BLaER1 (cell line): ENCODE measurements at regions not wholly inside any gene's neighbourhood (a gene's known extent, or its start where the extent isn't known, plus 50 kb on each side); places are given as distances from the start of the nearest gene placed in this dataset.
"Not testable (repeated sequence)": the region's sequence is repeated elsewhere in the genome, so short reads cannot be mapped to it uniquely, and the experiment has no call there.

ENCODE experiments used
- H3K27ac ChIP-seq: shearing (Covaris generic); formaldehyde crosslinking; 2 replicates; pipeline ENCODE4 v1.8.1; 2022
- H3K27me3 ChIP-seq: shearing (Covaris generic); formaldehyde crosslinking; 2 replicates; pipeline ENCODE4 v1.8.1; 2022
- H3K36me3 ChIP-seq: shearing (Covaris generic); formaldehyde crosslinking; 2 replicates; pipeline ENCODE4 v1.8.1; 2022
- H3K4me1 ChIP-seq: shearing (Covaris generic); formaldehyde crosslinking; 2 replicates; pipeline ENCODE4 v1.8.1; 2022
- H3K4me2 ChIP-seq: shearing (Covaris generic); formaldehyde crosslinking; 2 replicates; pipeline ENCODE4 v1.8.1; 2022
- H3K4me3 ChIP-seq: shearing (Covaris generic); formaldehyde crosslinking; 2 replicates; pipeline ENCODE4 v1.8.1; 2022
- H3K9ac ChIP-seq: shearing (Covaris generic); formaldehyde crosslinking; 2 replicates; pipeline ENCODE4 v1.8.1; 2022
- H3K9me3 ChIP-seq: shearing (Covaris generic); formaldehyde crosslinking; 2 replicates; pipeline ENCODE4 v1.8.1; 2022
- H4K20me1 ChIP-seq: shearing (Covaris generic); formaldehyde crosslinking; 2 replicates; pipeline ENCODE4 v1.8.1; 2022
- Cebpa-rat ChIP-seq: shearing (Covaris generic); IDR thresholded peaks from 2 replicates; pipeline ENCODE4 v1.8.1; 2022

- no peak overlapping the region for H3K4me3 ChIP-seq
- no peaks in the 10 kb centered on the region for H4K20me1 ChIP-seq
- H3K27me3 ChIP-seq, result no peaks in the 10 kb centered on the region
- H3K27ac ChIP-seq, result no peak overlapping the region
- H3K4me2 ChIP-seq, result no peak overlapping the region
- TF ChIP-seq Cebpa-rat, result no peak
- no peaks in the 10 kb centered on the region for H3K36me3 ChIP-seq
- no peak overlapping the region for H3K9ac ChIP-seq
- H3K9me3 ChIP-seq, result no peaks in the 10 kb centered on the region
- H3K4me1 ChIP-seq, result no peaks in the 10 kb centered on the region
These were observed 1014.0 kb upstream of the SEMA6A start for GRCh38 chr5:117588611-117589010.

DNA sequence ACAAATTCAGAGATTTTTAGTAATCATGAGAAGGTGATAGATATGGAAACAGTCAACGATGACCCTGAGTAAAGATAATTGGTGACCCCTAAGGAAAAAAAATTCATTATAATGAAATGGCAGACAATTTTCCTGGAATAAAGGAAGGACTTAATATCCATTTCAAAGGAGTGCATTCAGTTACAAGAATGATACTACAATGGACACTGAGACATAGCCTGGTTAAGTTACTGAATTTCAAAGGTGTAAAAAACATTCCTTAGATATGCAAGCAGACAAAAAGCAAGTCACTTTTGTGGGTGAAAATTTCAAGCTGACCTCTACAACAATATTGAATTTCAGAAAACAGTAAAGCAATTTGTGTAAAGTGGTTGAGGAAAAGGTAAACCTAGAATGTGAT is 1012.5 kb upstream of the SEMA6A start:
- no peak for TF ChIP-seq Cebpa-rat
- no peaks in the 10 kb centered on the region for H4K20me1 ChIP-seq
- no peaks in the 10 kb centered on the region for H3K36me3 ChIP-seq
- H3K27me3 ChIP-seq, result no peaks in the 10 kb centered on the region
- no peak overlapping the region for H3K4me3 ChIP-seq
- no peak overlapping the region for H3K27ac ChIP-seq
- H3K9ac ChIP-seq, result no peak overlapping the region
- no peaks in the 10 kb centered on the region for H3K4me1 ChIP-seq
- H3K9me3 ChIP-seq, result no peaks in the 10 kb centered on the region
- H3K4me2 ChIP-seq, result no peak overlapping the region

GRCh38 chr5:117568622-117569021 is 994.0 kb upstream of the SEMA6A start:
- Histone ChIP-seq H3K27ac (no peak overlapping the region), H4K20me1 (no peaks in the 10 kb centered on the region), H3K4me2 (no peak overlapping the region), H3K9ac (no peak overlapping the region), H3K27me3 (no peaks in the 10 kb centered on the region), H3K36me3 (no peaks in the 10 kb centered on the region), H3K4me1 (no peaks in the 10 kb centered on the region), H3K9me3 (no peaks in the 10 kb centered on the region), H3K4me3 (no peak overlapping the region)
- no peak for TF ChIP-seq Cebpa-rat

GRCh38 chr5:117568126-117568525 is 993.5 kb upstream of the SEMA6A start:
- Histone ChIP-seq H3K4me1 (no peaks in the 10 kb centered on the region), H3K4me2 (no peak overlapping the region), H3K9ac (no peak overlapping the region), H3K9me3 (no peaks in the 10 kb centered on the region), H3K27ac (no peak overlapping the region), H3K27me3 (no peaks in the 10 kb centered on the region), H3K36me3 (no peaks in the 10 kb centered on the region), H4K20me1 (no peaks in the 10 kb centered on the region), H3K4me3 (no peak overlapping the region)
- TF ChIP-seq Cebpa-rat, result no peak

DNA sequence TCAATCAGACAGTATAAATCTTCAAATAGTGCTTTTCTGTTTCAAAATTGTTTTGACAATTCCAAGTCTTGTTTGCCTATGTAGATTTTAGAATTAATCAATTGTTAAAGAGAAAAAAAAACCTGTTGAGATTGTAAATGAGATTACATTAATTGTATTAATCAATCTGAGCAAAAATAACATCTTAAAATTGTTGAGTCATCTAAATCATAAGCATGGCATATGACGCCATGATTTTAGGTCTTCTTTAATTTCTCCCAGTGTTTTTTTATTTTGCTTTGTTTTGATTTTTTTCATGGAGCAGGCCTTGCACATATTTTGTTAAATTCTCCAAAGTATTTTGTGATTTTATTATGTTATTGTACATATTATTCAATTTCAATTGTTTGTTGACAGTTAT is 988.0 kb upstream of the SEMA6A start:
- no peak for TF ChIP-seq Cebpa-rat

DNA sequence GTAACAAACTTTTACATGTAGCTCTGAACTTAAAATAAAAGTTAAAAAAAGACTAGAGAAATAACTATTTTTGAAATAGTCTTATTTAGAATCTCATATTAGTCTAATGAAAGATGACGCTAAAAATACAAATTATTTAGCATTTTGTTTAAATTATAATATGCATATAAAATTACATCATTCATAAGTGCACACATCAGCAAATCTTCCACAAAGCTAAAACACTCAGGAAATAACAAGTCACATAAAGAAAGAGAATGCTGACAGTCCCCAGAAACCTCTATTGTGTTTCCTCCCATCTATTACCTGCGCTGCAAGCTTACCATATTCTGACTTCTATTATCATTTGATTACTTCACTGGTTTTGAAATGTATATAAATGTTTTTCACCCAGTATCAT is 986.9 kb upstream of the SEMA6A start:
- Histone ChIP-seq H3K36me3 (no peaks in the 10 kb centered on the region), H3K9me3 (no peaks in the 10 kb centered on the region), H3K4me3 (no peak overlapping the region), H3K4me1 (no peaks in the 10 kb centered on the region), H3K9ac (no peak overlapping the region), H3K27ac (no peak overlapping the region), H4K20me1 (no peaks in the 10 kb centered on the region), H3K4me2 (no peak overlapping the region), H3K27me3 (no peaks in the 10 kb centered on the region)
- no peak for TF ChIP-seq Cebpa-rat

More for the DNA sequence above, 988.0 kb upstream of the SEMA6A start:
- Histone ChIP-seq H3K9me3 (no peaks in the 10 kb centered on the region), H3K4me3 (no peak overlapping the region), H3K4me2 (no peak overlapping the region), H3K27ac (no peak overlapping the region), H4K20me1 (no peaks in the 10 kb centered on the region), H3K4me1 (no peaks in the 10 kb centered on the region), H3K27me3 (no peaks in the 10 kb centered on the region), H3K9ac (no peak overlapping the region), H3K36me3 (no peaks in the 10 kb centered on the region)

DNA sequence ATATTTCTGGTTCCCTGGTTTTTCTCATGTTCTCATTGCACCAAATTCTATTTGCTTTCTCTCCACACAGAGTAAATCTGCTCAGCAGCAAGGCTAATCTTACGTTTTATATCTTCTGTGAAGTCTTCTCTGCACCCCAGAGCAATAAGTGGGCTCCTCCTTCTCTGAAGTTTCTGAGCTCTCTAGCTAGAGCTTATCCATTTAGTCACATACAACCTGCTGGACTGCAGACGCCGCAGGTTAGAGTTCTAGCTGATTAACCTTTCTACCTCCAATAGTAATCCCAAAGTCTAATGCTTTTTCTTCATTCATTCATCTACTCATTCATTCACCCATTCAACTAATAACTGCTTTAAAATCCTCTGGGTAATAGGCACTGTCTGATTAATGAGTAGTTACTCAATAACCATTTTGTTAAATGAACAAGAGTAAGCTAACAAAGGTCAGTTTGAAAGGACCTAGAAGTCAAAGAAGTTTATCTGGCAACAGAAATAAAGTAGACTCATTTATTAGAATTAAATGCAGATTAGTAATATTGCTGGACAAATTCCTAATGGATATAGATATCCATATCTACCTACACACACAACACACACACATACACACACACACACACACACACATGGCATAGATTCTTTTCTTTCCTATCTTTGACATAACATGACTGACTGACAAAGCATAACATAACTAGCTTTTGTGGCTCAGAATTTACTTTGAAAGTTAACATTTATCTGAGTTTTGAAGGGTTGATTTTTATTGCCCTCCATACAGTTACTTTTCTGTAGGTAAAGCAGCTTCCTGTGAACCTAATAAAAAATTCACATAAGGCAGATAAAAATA is 984.6 kb upstream of the SEMA6A start:
- Histone ChIP-seq H3K27me3 (no peaks in the 10 kb centered on the region), H3K4me2 (no peak overlapping the region), H3K4me1 (no peaks in the 10 kb centered on the region), H3K27ac (no peak overlapping the region), H3K9ac (no peak overlapping the region), H3K9me3 (no peaks in the 10 kb centered on the region), H3K36me3 (no peaks in the 10 kb centered on the region), H4K20me1 (no peaks in the 10 kb centered on the region), H3K4me3 (no peak overlapping the region)
- no peak for TF ChIP-seq Cebpa-rat

DNA sequence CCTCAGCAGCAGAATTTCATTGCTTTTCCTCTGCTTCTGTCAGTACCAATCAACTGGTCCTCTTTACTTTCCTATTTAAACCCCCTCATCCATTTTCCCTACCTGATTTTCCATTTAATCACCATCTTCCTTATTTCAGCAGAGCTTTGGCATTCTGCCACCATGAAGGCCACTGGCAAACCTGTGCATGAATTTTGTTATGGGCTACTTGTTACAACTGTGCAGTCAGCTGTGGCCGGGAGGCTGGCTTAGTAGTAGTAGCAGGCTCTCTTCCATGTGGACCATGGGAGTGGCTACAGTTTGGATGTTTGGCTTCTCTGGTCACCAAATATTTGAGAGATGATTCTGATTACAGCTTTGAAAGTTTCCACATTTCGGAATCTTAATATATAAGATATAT is 976.6 kb upstream of the SEMA6A start:
- H3K4me3 ChIP-seq, result no peak overlapping the region
- H3K27me3 ChIP-seq, result no peaks in the 10 kb centered on the region
- no peak overlapping the region for H3K27ac ChIP-seq
- H3K9ac ChIP-seq, result no peak overlapping the region
- H3K9me3 ChIP-seq, result no peaks in the 10 kb centered on the region
- no peaks in the 10 kb centered on the region for H4K20me1 ChIP-seq
- H3K4me1 ChIP-seq, result no peaks in the 10 kb centered on the region
- no peaks in the 10 kb centered on the region for H3K36me3 ChIP-seq
- TF ChIP-seq Cebpa-rat, result no peak
- no peak overlapping the region for H3K4me2 ChIP-seq

GRCh38 chr5:117547192-117547591 is 972.6 kb upstream of the SEMA6A start:
- Histone ChIP-seq H3K4me3 (no peak overlapping the region), H3K27ac (no peak overlapping the region), H3K9ac (no peak overlapping the region), H4K20me1 (no peaks in the 10 kb centered on the region), H3K4me1 (no peaks in the 10 kb centered on the region), H3K4me2 (no peak overlapping the region), H3K9me3 (no peaks in the 10 kb centered on the region), H3K36me3 (no peaks in the 10 kb centered on the region), H3K27me3 (no peaks in the 10 kb centered on the region)
- no peak for TF ChIP-seq Cebpa-rat

- H3K4me1 ChIP-seq, result no peaks in the 10 kb centered on the region
- TF ChIP-seq Cebpa-rat, result no peak
- H3K9ac ChIP-seq, result no peak overlapping the region
- H3K9me3 ChIP-seq, result no peaks in the 10 kb centered on the region
- H3K27ac ChIP-seq, result no peak overlapping the region
- no peaks in the 10 kb centered on the region for H4K20me1 ChIP-seq
- H3K4me2 ChIP-seq, result no peak overlapping the region
- H3K27me3 ChIP-seq, result no peaks in the 10 kb centered on the region
- no peaks in the 10 kb centered on the region for H3K36me3 ChIP-seq
- no peak overlapping the region for H3K4me3 ChIP-seq
These were observed 965.1 kb upstream of the SEMA6A start for GRCh38 chr5:117539692-117540091.

DNA sequence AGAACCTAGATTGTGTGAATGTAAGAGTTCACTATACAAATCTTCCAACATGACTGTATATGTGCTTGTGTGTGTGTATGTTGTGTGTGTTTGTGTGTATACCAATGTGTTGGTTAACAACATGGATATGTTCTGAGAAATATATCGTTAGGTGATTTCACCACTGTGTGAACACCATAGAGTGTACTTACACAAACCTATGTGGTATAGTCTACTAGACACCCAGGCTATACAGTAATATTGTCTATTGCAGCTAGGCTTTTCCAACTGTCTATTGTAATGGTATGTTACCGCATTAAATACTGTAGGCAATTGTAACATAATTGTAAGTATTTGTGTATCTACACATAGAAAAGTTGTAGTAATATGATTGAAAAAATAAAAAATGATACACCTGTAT is 959.2 kb upstream of the SEMA6A start:
- no peaks in the 10 kb centered on the region for H3K4me1 ChIP-seq
- no peak overlapping the region for H3K4me3 ChIP-seq
- H3K27ac ChIP-seq, result no peak overlapping the region
- H3K36me3 ChIP-seq, result no peaks in the 10 kb centered on the region
- no peaks in the 10 kb centered on the region for H3K27me3 ChIP-seq
- TF ChIP-seq Cebpa-rat, result no peak
- H3K4me2 ChIP-seq, result no peak overlapping the region
- no peaks in the 10 kb centered on the region for H3K9me3 ChIP-seq
- H3K9ac ChIP-seq, result no peak overlapping the region
- no peaks in the 10 kb centered on the region for H4K20me1 ChIP-seq

DNA sequence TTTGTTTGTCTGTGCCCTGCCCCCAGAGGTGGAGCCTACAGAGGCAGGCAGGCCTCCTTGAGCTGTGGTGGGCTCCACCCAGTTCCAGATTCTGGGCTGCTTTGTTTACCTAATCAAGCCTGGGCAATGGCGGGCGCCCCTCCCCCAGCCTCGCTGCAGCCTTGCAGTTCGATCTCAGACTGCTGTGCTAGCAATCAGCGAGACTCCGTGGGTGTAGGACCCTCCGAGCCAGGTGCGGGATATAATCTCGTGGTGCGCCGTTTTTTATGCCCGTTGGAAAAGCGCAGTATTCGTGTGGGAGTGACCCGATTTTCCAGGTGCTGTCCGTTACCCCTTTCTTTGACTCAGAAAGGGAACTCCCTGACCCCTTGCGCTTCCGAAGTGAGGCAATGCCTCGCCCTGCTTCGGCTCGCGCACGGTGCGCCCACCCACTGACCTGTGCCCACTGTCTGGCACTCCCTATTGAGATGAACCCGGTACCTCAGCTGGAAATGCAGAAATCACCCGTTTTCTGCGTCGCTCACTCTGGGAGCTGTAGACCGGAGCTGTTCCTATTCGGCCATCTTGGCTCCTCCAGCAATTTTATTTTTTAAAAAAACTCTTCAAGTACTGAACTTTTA is 958.5 kb upstream of the SEMA6A start:
- H3K27ac ChIP-seq, H3K9me3 ChIP-seq, H3K4me3 ChIP-seq, H3K9ac ChIP-seq, H3K4me2 ChIP-seq, H3K4me1 ChIP-seq, H4K20me1 ChIP-seq, H3K27me3 ChIP-seq, H3K36me3 ChIP-seq: not testable (repeated sequence)
